ENCODE measurements at regions not wholly inside any gene's neighbourhood (a gene's known extent, or its start where the extent isn't known, plus 50 kb on each side); places are given as distances from the start of the nearest gene placed in this dataset.

GRCh38 chr18:64981915-64982314 lies 768.9 kb upstream of the CDH7 start (continued):
- no peak for TF ChIP-seq GABPB1 (CRISPR knock-in tag; IDR thresholded peaks at IDR 0.05)

- FAIRE-seq (no peak), DNase-seq (ENCODE audit: low spot score) (no peak), ATAC-seq (no peak)
- H3K27ac ChIP-seq (ENCODE audit: extremely low read length, insufficient read depth, low read length): no peak overlapping the region
- no peaks in the 10 kb centered on the region for H3K79me2 ChIP-seq (ENCODE audit: insufficient read depth, low read length)
- no peak overlapping the region for H3K4me3 ChIP-seq (replicated peaks in 1 of 3; ENCODE audit: insufficient read depth in 1 of 3, low read depth in 2 of 3, low read length in 3 of 3)
- TF ChIP-seq ZXDC (CRISPR knock-in tag; IDR thresholded peaks at IDR 0.05) (no peak), MAZ (IDR thresholded peaks at IDR 0.05; ENCODE audit: borderline replicate concordance, low read depth, low read length) (no peak), MAZ (CRISPR knock-in tag; IDR thresholded peaks at IDR 0.05; ENCODE audit: low read depth) (no peak), ATF1 (CRISPR knock-in tag; IDR thresholded peaks at IDR 0.05) (no peak), ZFAT (CRISPR knock-in tag; conservative IDR thresholded peaks at IDR 0.05) (no peak), ZNF790 (CRISPR knock-in tag; IDR thresholded peaks at IDR 0.05; ENCODE audit: borderline replicate concordance) (no peak), EED (CRISPR knock-in tag; IDR thresholded peaks at IDR 0.05) (no peak), ZNF33B (CRISPR knock-in tag; IDR thresholded peaks at IDR 0.05) (no peak), HMG20B (CRISPR knock-in tag; conservative IDR thresholded peaks at IDR 0.05) (no peak), SRSF4 (IDR thresholded peaks at IDR 0.05; ENCODE audit: low read depth, low read length, poor library complexity, severe bottlenecking) (no peak), ZNF101 (CRISPR knock-in tag; IDR thresholded peaks at IDR 0.05; ENCODE audit: borderline replicate concordance, low read depth) (no peak), RNF2 (conservative IDR thresholded peaks at IDR 0.05; ENCODE audit: low read depth) (no peak)
- TF ChIP-seq, protein P1, sequence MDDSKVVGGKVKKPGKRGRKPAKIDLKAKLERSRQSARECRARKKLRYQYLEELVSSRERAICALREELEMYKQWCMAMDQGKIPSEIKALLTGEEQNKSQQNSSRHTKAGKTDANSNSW (CRISPR knock-in tag; IDR thresholded peaks at IDR 0.05; ENCODE audit: borderline replicate concordance): no peak
- TF ChIP-seq, protein P2, sequence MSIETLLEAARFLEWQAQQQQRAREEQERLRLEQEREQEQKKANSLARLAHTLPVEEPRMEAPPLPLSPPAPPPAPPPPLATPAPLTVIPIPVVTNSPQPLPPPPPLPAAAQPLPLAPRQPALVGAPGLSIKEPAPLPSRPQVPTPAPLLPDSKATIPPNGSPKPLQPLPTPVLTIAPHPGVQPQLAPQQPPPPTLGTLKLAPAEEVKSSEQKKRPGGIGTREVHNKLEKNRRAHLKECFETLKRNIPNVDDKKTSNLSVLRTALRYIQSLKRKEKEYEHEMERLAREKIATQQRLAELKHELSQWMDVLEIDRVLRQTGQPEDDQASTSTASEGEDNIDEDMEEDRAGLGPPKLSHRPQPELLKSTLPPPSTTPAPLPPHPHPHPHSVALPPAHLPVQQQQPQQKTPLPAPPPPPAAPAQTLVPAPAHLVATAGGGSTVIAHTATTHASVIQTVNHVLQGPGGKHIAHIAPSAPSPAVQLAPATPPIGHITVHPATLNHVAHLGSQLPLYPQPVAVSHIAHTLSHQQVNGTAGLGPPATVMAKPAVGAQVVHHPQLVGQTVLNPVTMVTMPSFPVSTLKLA (IDR thresholded peaks at IDR 0.05): no peak
- BruUV-seq (replicated peaks): no TSS peak
- no peaks in the 10 kb centered on the region for H3K9me3 ChIP-seq (ENCODE audit: low read length)
- ChIA-PET POLR2A (no interaction called here), CTCF (ENCODE audit: low intra/inter-chr PET ratio, low total read pairs) (no interaction called here)
- H3K4me1 ChIP-seq (ENCODE audit: insufficient read depth, low read length): no peaks in the 10 kb centered on the region
- in situ Hi-C loops (cut with HindIII; ENCODE audit: extremely low pct_ligation_motif_present, low pct_unique_long_range_greater_than_20kb) (no loop called here), intact Hi-C loops (cut with micrococcal nuclease; ENCODE audit: unreplicated experiment) (no loop called here)
- WGBS (ENCODE audit: low lambda C conversion rate): 2% methylated on average over 2 of the region's 2 CpGs
- H4K20me1 ChIP-seq (ENCODE audit: insufficient read depth, low read length): no peaks in the 10 kb centered on the region
- H3K9ac ChIP-seq (ENCODE audit: insufficient read depth, low read depth, low read length): no peak overlapping the region
- H3K27me3 ChIP-seq (ENCODE audit: control insufficient read depth in 1 of 2, insufficient read depth in 2 of 2, low read length in 2 of 2): no peaks in the 10 kb centered on the region; a peak in 1 of 5 replicates
- no peaks in the 10 kb centered on the region for H3K36me3 ChIP-seq (replicated peaks in 1 of 2; ENCODE audit: control insufficient read depth in 1 of 2, insufficient read depth in 2 of 2, low read length in 2 of 2)
- no peak overlapping the region for H2AFZ ChIP-seq (ENCODE audit: low read length)
- H3K4me2 ChIP-seq (ENCODE audit: low read depth, low read length): no peak overlapping the region
Observed at GRCh38 chr18:64979791-64980190, 771.0 kb upstream of the CDH7 start.
